ENCODE measurements at regions not wholly inside any gene's neighbourhood (a gene's known extent, or its start where the extent isn't known, plus 50 kb on each side); places are given as distances from the start of the nearest gene placed in this dataset.
"Not testable (repeated sequence)": the region's sequence is repeated elsewhere in the genome, so short reads cannot be mapped to it uniquely, and the experiment has no call there.

DNA sequence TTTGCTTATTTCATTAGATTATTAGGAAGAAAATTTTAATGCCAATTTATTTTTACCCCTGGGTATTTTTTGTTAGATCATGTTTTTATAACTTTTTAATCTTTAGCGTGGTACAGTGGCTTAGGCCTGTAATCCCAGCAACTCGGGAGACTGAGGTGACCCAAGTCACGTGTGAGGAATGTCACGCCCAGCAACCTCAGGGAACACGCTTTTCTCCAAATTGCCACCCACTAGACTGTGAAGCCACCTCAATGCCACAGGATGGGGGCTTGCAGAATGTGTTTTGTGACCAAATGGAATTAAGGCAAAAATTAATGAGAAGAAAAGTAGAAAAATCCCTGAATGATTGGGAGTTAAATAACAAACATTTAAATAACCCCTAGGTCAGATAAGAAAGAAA is 141.8 kb downstream of the LAT start:
- H3K27ac ChIP-seq = no peak overlapping the region
- intact Hi-C loops (cut with DNase I; ENCODE audit: low total_unique reads) = no loop called here
- TF ChIP-seq, protein P1, sequence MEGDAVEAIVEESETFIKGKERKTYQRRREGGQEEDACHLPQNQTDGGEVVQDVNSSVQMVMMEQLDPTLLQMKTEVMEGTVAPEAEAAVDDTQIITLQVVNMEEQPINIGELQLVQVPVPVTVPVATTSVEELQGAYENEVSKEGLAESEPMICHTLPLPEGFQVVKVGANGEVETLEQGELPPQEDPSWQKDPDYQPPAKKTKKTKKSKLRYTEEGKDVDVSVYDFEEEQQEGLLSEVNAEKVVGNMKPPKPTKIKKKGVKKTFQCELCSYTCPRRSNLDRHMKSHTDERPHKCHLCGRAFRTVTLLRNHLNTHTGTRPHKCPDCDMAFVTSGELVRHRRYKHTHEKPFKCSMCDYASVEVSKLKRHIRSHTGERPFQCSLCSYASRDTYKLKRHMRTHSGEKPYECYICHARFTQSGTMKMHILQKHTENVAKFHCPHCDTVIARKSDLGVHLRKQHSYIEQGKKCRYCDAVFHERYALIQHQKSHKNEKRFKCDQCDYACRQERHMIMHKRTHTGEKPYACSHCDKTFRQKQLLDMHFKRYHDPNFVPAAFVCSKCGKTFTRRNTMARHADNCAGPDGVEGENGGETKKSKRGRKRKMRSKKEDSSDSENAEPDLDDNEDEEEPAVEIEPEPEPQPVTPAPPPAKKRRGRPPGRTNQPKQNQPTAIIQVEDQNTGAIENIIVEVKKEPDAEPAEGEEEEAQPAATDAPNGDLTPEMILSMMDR (IDR thresholded peaks at IDR 0.05) = no peak
- no peak for TF ChIP-seq POLR2A (IDR thresholded peaks at IDR 0.05)
- H3K4me1 ChIP-seq = peaks cover 0 to 5% of the 10 kb centered on the region in 2 donors
- H3K4me3 ChIP-seq = no peak overlapping the region
- no peaks in the 10 kb centered on the region for H3K27me3 ChIP-seq
- H3K9me3 ChIP-seq = no peaks in the 10 kb centered on the region
- H3K36me3 ChIP-seq = no peaks in the 10 kb centered on the region
- DNase-seq = no peak

DNA sequence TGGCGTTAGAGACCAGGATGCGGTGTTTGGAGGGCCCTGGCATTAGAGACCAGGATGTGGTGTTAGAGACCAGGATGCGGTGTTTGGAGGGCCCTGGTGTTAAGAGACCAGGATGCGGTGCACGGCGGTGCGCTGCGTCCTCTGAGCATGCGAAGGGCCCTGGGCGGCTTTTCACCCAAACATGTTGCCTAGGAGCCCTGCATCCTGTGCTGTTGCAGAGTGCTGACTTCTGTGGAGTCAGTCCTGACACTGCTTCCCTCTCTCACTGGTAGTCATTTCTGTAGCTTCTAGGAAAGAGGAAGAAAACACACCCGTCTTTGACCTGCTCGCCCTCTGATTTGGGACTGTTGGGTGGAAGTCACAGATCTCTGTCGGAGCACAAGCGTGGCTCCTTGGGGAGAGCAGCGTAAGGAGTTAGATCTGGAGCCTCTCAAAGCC is 141.2 kb downstream of the LAT start:
- intact Hi-C loops (cut with DNase I; ENCODE audit: low total_unique reads) = no loop called here
- no peak for DNase-seq
- H3K4me1 ChIP-seq = peaks cover 0 to under 1% of the 10 kb centered on the region in 2 donors
- no peak overlapping the region for H3K27ac ChIP-seq
- TF ChIP-seq, protein P1 (IDR thresholded peaks at IDR 0.05) = no peak
- TF ChIP-seq POLR2A (IDR thresholded peaks at IDR 0.05) = no peak
- no peaks in the 10 kb centered on the region for H3K27me3 ChIP-seq
- no peaks in the 10 kb centered on the region for H3K36me3 ChIP-seq
- no peaks in the 10 kb centered on the region for H3K9me3 ChIP-seq
- H3K4me3 ChIP-seq = no peak overlapping the region

DNA sequence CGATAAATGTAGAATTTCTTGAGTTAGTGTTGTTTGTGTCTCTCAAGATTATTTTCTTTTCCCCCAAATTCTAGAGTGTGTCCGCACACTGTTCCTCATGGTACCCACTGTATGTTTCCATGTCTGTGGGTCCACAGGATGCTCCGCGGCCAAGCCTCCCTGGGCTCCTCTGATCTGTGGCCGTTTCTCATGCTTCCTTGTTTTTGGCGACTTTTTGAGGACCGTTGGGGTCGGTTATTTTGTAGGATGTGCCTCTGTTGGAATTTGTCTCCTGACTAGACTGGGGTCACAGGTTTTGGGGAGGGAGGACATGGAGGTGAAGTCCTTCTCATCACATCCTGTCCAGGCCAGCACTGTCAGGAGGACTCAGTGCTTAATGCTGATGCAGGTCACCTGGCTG is 140.0 kb downstream of the LAT start:
- Histone ChIP-seq H3K36me3 (no peaks in the 10 kb centered on the region), H3K4me1 (no peaks in the 10 kb centered on the region), H3K9me3 (no peaks in the 10 kb centered on the region), H3K27ac (no peak overlapping the region), H3K4me3 (no peak overlapping the region), H3K27me3 (no peaks in the 10 kb centered on the region)
- intact Hi-C loops (cut with DNase I; ENCODE audit: low total_unique reads) = no loop called here
- no peak for DNase-seq
- TF ChIP-seq, protein P1 (IDR thresholded peaks at IDR 0.05) = no peak
- no peak for TF ChIP-seq POLR2A (IDR thresholded peaks at IDR 0.05)

DNA sequence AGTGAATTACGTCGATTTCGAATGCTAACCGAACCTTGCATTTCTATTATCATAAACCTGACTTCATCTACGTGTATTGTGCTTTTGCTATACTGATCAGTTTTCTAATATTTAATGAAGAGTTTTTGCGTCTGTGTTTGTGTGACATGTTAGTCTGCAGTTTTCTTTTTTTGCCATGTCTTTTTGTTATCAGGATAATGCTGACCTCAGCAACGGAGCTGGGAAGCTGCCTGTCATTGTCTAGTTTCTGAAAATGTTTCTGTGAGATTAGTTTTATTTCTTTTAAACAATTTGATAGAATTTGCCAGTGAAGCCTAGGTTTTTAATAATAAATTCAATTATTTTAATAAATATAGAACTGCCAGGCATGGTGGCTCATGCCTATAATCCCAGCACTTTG is 139.3 kb downstream of the LAT start:
- H3K4me3 ChIP-seq; H3K9me3 ChIP-seq; H3K4me1 ChIP-seq; intact Hi-C loops (cut with DNase I; ENCODE audit: low total_unique reads); H3K36me3 ChIP-seq; DNase-seq; H3K27me3 ChIP-seq; H3K27ac ChIP-seq: not testable (repeated sequence)

DNA sequence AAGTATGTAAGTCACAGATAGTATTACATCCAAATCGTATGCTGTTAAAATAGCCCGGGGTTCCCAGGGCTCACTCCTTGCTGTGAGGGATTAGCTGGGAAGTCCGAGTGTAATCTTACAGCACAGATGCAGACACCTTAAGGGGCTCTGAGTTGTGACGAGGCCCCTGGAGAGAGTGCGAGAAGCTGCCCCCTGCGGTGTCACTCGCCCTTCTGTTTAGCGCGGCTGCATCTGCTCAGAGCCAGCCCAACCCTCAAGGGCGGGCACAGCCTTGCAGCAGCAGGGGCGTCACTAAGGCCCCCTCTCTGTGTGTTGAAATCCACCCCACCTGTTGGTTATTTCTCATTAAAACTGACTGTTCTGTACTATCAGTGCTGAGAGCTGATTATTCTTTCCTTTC is 135.8 kb downstream of the LAT start:
- H3K4me1 ChIP-seq; H3K27ac ChIP-seq; H3K36me3 ChIP-seq; DNase-seq; H3K9me3 ChIP-seq; H3K27me3 ChIP-seq; intact Hi-C loops (cut with DNase I; ENCODE audit: low total_unique reads); H3K4me3 ChIP-seq: not testable (repeated sequence)

DNA sequence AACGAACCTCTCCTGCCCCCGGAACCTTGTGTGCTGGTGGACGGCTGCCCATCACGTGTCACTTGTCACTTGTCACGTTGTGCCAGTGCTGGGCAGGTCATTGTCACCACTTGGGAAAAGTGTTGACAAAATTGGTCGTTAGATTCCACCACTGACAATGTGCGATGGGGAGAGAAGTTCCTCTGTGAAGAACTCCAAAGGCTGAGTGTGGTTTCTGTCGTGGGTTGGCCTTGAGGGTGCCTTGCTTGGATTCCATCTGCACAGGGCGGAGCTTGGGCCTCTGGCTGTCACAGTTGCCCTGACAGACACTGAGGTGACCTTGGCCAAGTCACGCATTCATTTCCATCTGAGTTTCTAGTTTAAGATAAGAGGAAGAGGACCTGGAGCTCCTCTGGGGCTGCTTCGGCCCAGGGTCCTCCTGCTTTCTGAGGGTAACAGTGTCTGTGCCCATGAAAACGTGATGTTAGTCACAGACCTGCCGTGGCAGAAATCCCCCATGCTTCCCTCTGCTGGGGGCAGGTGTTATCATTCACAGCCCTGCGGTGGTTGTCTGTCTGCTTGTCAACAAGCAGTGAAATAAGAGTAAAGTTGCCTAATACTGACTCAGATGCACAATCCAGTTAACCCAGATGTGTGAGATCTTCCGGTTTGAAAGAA is 133.6 kb downstream of the LAT start:
- H3K27me3 ChIP-seq; intact Hi-C loops (cut with DNase I; ENCODE audit: low total_unique reads); H3K4me1 ChIP-seq; H3K36me3 ChIP-seq; H3K4me3 ChIP-seq; DNase-seq; H3K9me3 ChIP-seq; H3K27ac ChIP-seq: not testable (repeated sequence)

DNA sequence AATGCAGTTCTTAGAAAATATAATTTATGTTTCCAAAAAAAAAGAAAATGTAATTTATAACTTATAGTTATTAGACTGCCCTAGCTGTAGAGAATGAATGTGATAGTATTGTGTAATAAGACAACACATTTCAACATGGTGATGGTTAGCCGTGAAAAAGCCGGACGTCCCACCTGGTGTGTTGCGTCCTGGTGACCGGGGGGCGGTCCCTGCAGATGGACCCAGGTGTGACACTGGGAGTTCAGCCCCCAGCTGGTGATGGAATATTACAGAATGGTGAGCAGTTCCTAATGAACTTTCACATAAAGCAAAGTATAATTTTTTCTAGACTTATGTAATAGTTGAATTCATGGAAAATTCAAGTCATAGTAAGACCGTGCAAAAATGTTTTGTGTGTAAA is 132.8 kb downstream of the LAT start:
- DNase-seq = no peak
- intact Hi-C loops (cut with DNase I; ENCODE audit: low total_unique reads) = no loop called here
- H3K27me3 ChIP-seq = no peaks in the 10 kb centered on the region

More for the DNA sequence above, 132.8 kb downstream of the LAT start:
- peaks cover 0 to 4% of the 10 kb centered on the region in 2 donors for H3K4me1 ChIP-seq
- no peaks in the 10 kb centered on the region for H3K9me3 ChIP-seq
- H3K36me3 ChIP-seq = no peaks in the 10 kb centered on the region
- no peak overlapping the region for H3K4me3 ChIP-seq
- no peak overlapping the region for H3K27ac ChIP-seq
- TF ChIP-seq, protein P1 (IDR thresholded peaks at IDR 0.05) = no peak
- no peak for TF ChIP-seq POLR2A (IDR thresholded peaks at IDR 0.05)

Data from uterus (tissue), 3 donors.